HCT116 (cell line): ENCODE measurements at regions not wholly inside any gene's neighbourhood (a gene's known extent, or its start where the extent isn't known, plus 50 kb on each side); places are given as distances from the start of the nearest gene placed in this dataset.
A peak's percentile ranks its signal among the peaks of the same experiment; 100 is the strongest.

Source experiments
- ATAC-seq: fragments of 200-7000 bp; cut with Tn5 transposase; 2 replicates; pipeline ENCODE4 v1.9.1; 2020; ENCODE audit warnings: mild to moderate bottlenecking, moderate library complexity
- BruUV-seq: library from RNA; stranded (reverse); fragments of 400-500 nt; replicated peaks from 2 replicates; lab custom pipeline; 2021; lab: Mats Ljungman, UMichigan
- CTCF ChIA-PET: fragments of 300-600 bp; sonication (Branson Sonifier 250); formaldehyde crosslinking; loops from one replicate; lab custom pipeline; 2021; ENCODE audit warnings: antibody characterized with exemption; lab: Charles Lee
- POLR2A ChIA-PET: fragments of 300-600, 350-600 bp; sonication (Branson Sonifier 250); formaldehyde crosslinking; loops from one replicate; lab custom pipeline; 2021; ENCODE audit warnings: antibody characterized with exemption; lab: Charles Lee
- RAD21 ChIA-PET, 2 experiments: fragments of 300-600 bp; sonication (Branson Sonifier 250); formaldehyde crosslinking; loops; one replicate each; lab custom pipeline; 2023; ENCODE audit warnings: low total read pairs in 2 of 2; ENCODE audit not compliant: uncharacterized antibody in 2 of 2, unreplicated experiment in 2 of 2, low non-redundant PET in 1 of 2; lab: Charles Lee
- DNase-seq: peaks from one replicate; pipeline ENCODE4 v3.0.0-alpha.2; 2010; ENCODE audit warnings: low read depth, low spot score
- H2AFZ ChIP-seq: fragments of 200-600 bp; shearing (Covaris generic), sonication (generic); 2 replicates; pipeline ENCODE4 v1.6.1; 2017; ENCODE audit warnings: low read depth, mixed run types, mixed read lengths, antibody characterized with exemption, low read length; ENCODE audit not compliant: poor library complexity, severe bottlenecking
- H3K27ac ChIP-seq: 2 replicates; pipeline ENCODE4 v1.5.1; 2012; ENCODE audit warnings: low read depth, low read length
- H3K27me3 ChIP-seq: fragments of 200-600 bp; sonication (generic); 2 replicates; pipeline ENCODE4 v1.6.1; 2016; ENCODE audit warnings: mixed run types, low read length, mixed read lengths; ENCODE audit not compliant: insufficient read depth
- H3K36me3 ChIP-seq, 2 experiments: fragments of 200-500 bp in 1 of 2; fragments of 200-600 bp in 1 of 2; sonication (Bioruptor generic) in 1 of 2; sonication (generic) in 1 of 2; 2 replicates each; pipeline versions ENCODE4 v1.5.1 to v1.6.1; 2014 to 2016; ENCODE audit warnings: low read length in 2 of 2, inconsistent platforms in 1 of 2, mixed read lengths in 1 of 2, mixed run types in 1 of 2; ENCODE audit not compliant: insufficient read depth in 2 of 2, control insufficient read depth in 1 of 2
- H3K4me1 ChIP-seq, 2 experiments: fragments of 200-600 bp in 1 of 2; sonication (generic) in 1 of 2; 2 replicates each; pipeline versions ENCODE4 v1.5.1 to v1.6.1; 2012 to 2017; ENCODE audit warnings: low read length in 2 of 2, inconsistent platforms in 1 of 2, mild to moderate bottlenecking in 1 of 2, mixed read lengths in 1 of 2, mixed run types in 1 of 2, moderate library complexity in 1 of 2; ENCODE audit not compliant: insufficient read depth in 2 of 2, control insufficient read depth in 1 of 2
- H3K4me2 ChIP-seq: fragments of 200-600 bp; sonication (generic); 2 replicates; pipeline ENCODE4 v1.6.1; 2017; ENCODE audit warnings: mixed run types, low read length, mixed read lengths
- H3K4me3 ChIP-seq, 2 experiments: fragments of 200-600 bp in 1 of 2; sonication (generic) in 1 of 2; replicated peaks in 1 of 2; 2 replicates each; pipeline ENCODE4 v1.5.1; 2011 to 2016; ENCODE audit warnings: low read length in 2 of 2, control low read depth in 1 of 2, low read depth in 1 of 2, mild to moderate bottlenecking in 1 of 2, mixed read lengths in 1 of 2, mixed run types in 1 of 2
- H3K79me2 ChIP-seq: fragments of 200-600 bp; sonication (generic); 2 replicates; pipeline ENCODE4 v1.6.1; 2017; ENCODE audit warnings: mild to moderate bottlenecking, mixed run types, low read length, moderate library complexity, mixed read lengths; ENCODE audit not compliant: insufficient read depth
- H3K9ac ChIP-seq: fragments of 200-600 bp; sonication (generic); 2 replicates; pipeline ENCODE4 v1.6.1; 2016; ENCODE audit warnings: low read length, mixed read lengths
- H3K9me2 ChIP-seq: fragments of 200-600 bp; sonication (generic), shearing (Covaris generic); 2 replicates; pipeline ENCODE4 v1.6.1; 2017; ENCODE audit warnings: mixed run types, mild to moderate bottlenecking, moderate library complexity; ENCODE audit not compliant: insufficient read depth
- H3K9me3 ChIP-seq, 2 experiments: fragments of 200-500 bp in 1 of 2; fragments of 200-600 bp in 1 of 2; sonication (Bioruptor generic) in 1 of 2; sonication (generic) in 1 of 2; 2 replicates each; pipeline ENCODE4 v1.6.1; 2014 to 2017; ENCODE audit warnings: low read length in 2 of 2, mixed read lengths in 2 of 2, inconsistent platforms in 1 of 2, low read depth in 1 of 2, mild to moderate bottlenecking in 1 of 2, mixed run types in 1 of 2, moderate library complexity in 1 of 2; ENCODE audit not compliant: control insufficient read depth in 1 of 2, insufficient read depth in 1 of 2
- H4K20me1 ChIP-seq: fragments of 200-600 bp; sonication (generic), shearing (Covaris generic); 2 replicates; pipeline ENCODE4 v1.6.1; 2017; ENCODE audit warnings: mixed run types, mild to moderate bottlenecking, moderate library complexity; ENCODE audit not compliant: insufficient read depth
- ATF3 ChIP-seq: IDR thresholded peaks from 2 replicates; pipeline ENCODE4 v1.6.1; 2012
- CEBPB ChIP-seq: IDR thresholded peaks from 2 replicates; pipeline ENCODE4 v1.6.1; 2012; ENCODE audit warnings: low read depth
- CTCF ChIP-seq, 3 experiments: fragments of 200-600 bp in 1 of 3; sonication (generic) in 1 of 3; IDR thresholded peaks in 2 of 3; conservative IDR thresholded peaks in 1 of 3; 2 replicates each; pipeline ENCODE4 v1.5.1; 2012 to 2017; ENCODE audit warnings: low read depth in 2 of 3, low read length in 2 of 3, antibody characterized with exemption in 1 of 3, borderline replicate concordance in 1 of 3, control low read depth in 1 of 3, mild to moderate bottlenecking in 1 of 3, mixed read lengths in 1 of 3, mixed run types in 1 of 3, moderate library complexity in 1 of 3; ENCODE audit not compliant: insufficient read depth in 1 of 3
- EGR1 ChIP-seq: IDR thresholded peaks from 2 replicates; pipeline ENCODE4 v1.6.1; 2012; ENCODE audit warnings: low read depth
- EZH2 ChIP-seq: fragments of 200-600 bp; sonication (generic); IDR thresholded peaks from 2 replicates; pipeline ENCODE4 v1.6.1; 2017; ENCODE audit warnings: antibody characterized with exemption, mixed run types
- FOSL1 ChIP-seq: IDR thresholded peaks from 2 replicates; pipeline ENCODE4 v1.6.1; 2012; ENCODE audit warnings: low read depth
- POLR2A ChIP-seq: IDR thresholded peaks from 2 replicates; pipeline ENCODE4 v1.7.0; 2011; ENCODE audit warnings: borderline replicate concordance; ENCODE audit not compliant: insufficient read depth, insufficient read length; ENCODE audit errors: extremely low read depth
- POLR2AphosphoS5 ChIP-seq: IDR thresholded peaks from 2 replicates; pipeline ENCODE4 v1.6.1; 2011; ENCODE audit warnings: mild to moderate bottlenecking, low read depth, low read length, moderate library complexity
- RAD21 ChIP-seq: IDR thresholded peaks from 2 replicates; pipeline ENCODE4 v1.6.1; 2012; ENCODE audit warnings: low read depth, mild to moderate bottlenecking
- SIN3A ChIP-seq: IDR thresholded peaks from 2 replicates; pipeline ENCODE4 v1.6.1; 2012; ENCODE audit warnings: low read depth
- SP1 ChIP-seq: IDR thresholded peaks from 2 replicates; pipeline ENCODE4 v1.6.1; 2012; ENCODE audit warnings: low read depth
- ZFX ChIP-seq: fragments of 450-650 bp; IDR thresholded peaks from 2 replicates; pipeline ENCODE4 v1.6.1; 2017
- ZNF274 ChIP-seq: fragments of 200-500 bp; sonication (Bioruptor generic); IDR thresholded peaks from 2 replicates; pipeline ENCODE4 v1.6.1; 2014; ENCODE audit warnings: mild to moderate bottlenecking, low read depth, low read length, inconsistent platforms
- intact Hi-C: fragments of 100-400 bp; cut with micrococcal nuclease; formaldehyde crosslinking; loops from 2 replicates; pipeline ENCODE4 v1.10.0; 2022
- TF ChIP-seq, protein P1 (sequence below): IDR thresholded peaks from 2 replicates; pipeline ENCODE4 v1.6.1; 2012; ENCODE audit warnings: low read depth

GRCh38 chr5:89922161-89922560 is 487.4 kb downstream of the CETN3 start:
- Histone ChIP-seq H2AFZ (peak overlapping the region; percentile 17), H3K9me2 (no peaks in the 10 kb centered on the region), H3K4me2 (no peak overlapping the region), H3K9me3 (no peaks in the 10 kb centered on the region), H3K79me2 (no peaks in the 10 kb centered on the region), H3K27ac (no peak overlapping the region), H3K9ac (no peak overlapping the region), H3K4me3 (no peak overlapping the region), H3K4me1 (no peaks in the 10 kb centered on the region), H3K27me3 (no peaks in the 10 kb centered on the region), H4K20me1 (no peaks in the 10 kb centered on the region), H3K36me3 (no peaks in the 10 kb centered on the region)
- DNase-seq (no peak), ATAC-seq (no peak)
- TF ChIP-seq ZFX (no peak), SIN3A (no peak), CTCF (IDR thresholded peaks at IDR 0.05 in 2 of 3, conservative IDR thresholded peaks at IDR 0.05 in 1 of 3; ENCODE audit: borderline replicate concordance in 1 of 3, insufficient read depth in 1 of 3, low read depth in 2 of 3, low read length in 2 of 3) (no peak), POLR2A (no peak), POLR2AphosphoS5 (no peak), CEBPB (no peak), SP1 (no peak), EZH2 (no peak)
- intact Hi-C loops, result no loop called here
- BruUV-seq, result no TSS peak
- RAD21 ChIA-PET, result no interaction called here
- POLR2A ChIA-PET, result no interaction called here
- CTCF ChIA-PET, result no interaction called here

DNA sequence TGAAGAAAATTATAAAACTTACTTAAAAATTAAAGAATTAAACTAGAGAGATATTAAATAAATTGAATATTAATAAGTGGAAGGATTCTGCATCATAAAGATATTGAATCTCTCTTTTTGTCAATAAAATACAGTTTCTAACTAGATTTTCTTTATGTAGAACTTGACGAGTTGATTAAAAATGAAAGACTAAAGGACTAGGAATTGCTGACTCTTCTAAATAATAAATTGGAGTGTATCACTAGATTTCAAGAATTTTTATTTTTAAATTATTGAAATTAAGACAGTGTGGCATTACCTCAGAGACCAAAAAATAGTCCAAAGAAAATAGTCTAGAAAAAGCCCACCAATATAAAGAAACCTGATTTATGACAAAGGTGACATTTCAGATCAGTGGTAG is 492.4 kb downstream of the CETN3 start:
- H3K27me3 ChIP-seq, result no peaks in the 10 kb centered on the region
- DNase-seq (no peak), ATAC-seq (no peak)
- H3K4me3 ChIP-seq, result no peak overlapping the region
- H3K4me1 ChIP-seq, result no peaks in the 10 kb centered on the region
- no peak overlapping the region for H3K4me2 ChIP-seq
- H3K79me2 ChIP-seq, result no peaks in the 10 kb centered on the region
- ChIA-PET RAD21 (no interaction called here), CTCF (no interaction called here), POLR2A (no interaction called here)
- no peak overlapping the region for H2AFZ ChIP-seq
- no peaks in the 10 kb centered on the region for H3K9me3 ChIP-seq
- intact Hi-C loops, result no loop called here
- H4K20me1 ChIP-seq, result no peaks in the 10 kb centered on the region
- H3K27ac ChIP-seq, result no peak overlapping the region
- no peak overlapping the region for H3K9ac ChIP-seq
- no TSS peak for BruUV-seq
- no peaks in the 10 kb centered on the region for H3K9me2 ChIP-seq
- no peaks in the 10 kb centered on the region for H3K36me3 ChIP-seq
- TF ChIP-seq CTCF (IDR thresholded peaks at IDR 0.05 in 2 of 3, conservative IDR thresholded peaks at IDR 0.05 in 1 of 3; ENCODE audit: borderline replicate concordance in 1 of 3, insufficient read depth in 1 of 3, low read depth in 2 of 3, low read length in 2 of 3), result no peak
- TF ChIP-seq, protein P1, sequence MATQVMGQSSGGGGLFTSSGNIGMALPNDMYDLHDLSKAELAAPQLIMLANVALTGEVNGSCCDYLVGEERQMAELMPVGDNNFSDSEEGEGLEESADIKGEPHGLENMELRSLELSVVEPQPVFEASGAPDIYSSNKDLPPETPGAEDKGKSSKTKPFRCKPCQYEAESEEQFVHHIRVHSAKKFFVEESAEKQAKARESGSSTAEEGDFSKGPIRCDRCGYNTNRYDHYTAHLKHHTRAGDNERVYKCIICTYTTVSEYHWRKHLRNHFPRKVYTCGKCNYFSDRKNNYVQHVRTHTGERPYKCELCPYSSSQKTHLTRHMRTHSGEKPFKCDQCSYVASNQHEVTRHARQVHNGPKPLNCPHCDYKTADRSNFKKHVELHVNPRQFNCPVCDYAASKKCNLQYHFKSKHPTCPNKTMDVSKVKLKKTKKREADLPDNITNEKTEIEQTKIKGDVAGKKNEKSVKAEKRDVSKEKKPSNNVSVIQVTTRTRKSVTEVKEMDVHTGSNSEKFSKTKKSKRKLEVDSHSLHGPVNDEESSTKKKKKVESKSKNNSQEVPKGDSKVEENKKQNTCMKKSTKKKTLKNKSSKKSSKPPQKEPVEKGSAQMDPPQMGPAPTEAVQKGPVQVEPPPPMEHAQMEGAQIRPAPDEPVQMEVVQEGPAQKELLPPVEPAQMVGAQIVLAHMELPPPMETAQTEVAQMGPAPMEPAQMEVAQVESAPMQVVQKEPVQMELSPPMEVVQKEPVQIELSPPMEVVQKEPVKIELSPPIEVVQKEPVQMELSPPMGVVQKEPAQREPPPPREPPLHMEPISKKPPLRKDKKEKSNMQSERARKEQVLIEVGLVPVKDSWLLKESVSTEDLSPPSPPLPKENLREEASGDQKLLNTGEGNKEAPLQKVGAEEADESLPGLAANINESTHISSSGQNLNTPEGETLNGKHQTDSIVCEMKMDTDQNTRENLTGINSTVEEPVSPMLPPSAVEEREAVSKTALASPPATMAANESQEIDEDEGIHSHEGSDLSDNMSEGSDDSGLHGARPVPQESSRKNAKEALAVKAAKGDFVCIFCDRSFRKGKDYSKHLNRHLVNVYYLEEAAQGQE, result no peak
- TF ChIP-seq CEBPB, result no peak
- TF ChIP-seq ZNF274, result no peak
- no peak for TF ChIP-seq FOSL1
- no peak for TF ChIP-seq ATF3
- TF ChIP-seq RAD21, result no peak
- no peak for TF ChIP-seq EZH2
- no peak for TF ChIP-seq EGR1
